AG20443 (cell line): ENCODE measurements at regions not wholly inside any gene's neighbourhood (a gene's known extent, or its start where the extent isn't known, plus 50 kb on each side); places are given as distances from the start of the nearest gene placed in this dataset.
A peak's percentile ranks its signal among the peaks of the same experiment; 100 is the strongest.

Source experiments
- DNase-seq: peaks from one replicate; pipeline ENCODE4 v3.0.0; 2012; ENCODE audit warnings: low spot score, mixed read lengths

DNA sequence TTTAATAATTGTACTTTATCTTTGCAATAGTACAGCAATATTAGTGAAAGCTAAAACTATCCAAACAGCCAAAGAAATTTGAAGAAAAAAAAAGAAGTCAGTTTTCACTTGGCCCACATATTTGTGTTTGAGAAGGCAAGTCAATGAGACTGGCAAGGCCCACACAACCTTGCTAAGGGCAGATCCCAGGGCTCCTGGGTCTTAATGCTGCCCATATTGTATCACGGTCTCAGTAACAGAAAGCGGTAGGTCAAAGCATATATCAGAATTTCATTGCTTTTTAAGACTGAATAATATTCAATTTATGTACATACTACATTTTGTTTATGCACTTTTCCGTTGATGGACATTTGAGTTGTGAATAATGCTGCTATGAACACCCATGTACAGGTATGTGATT, 262.0 kb upstream of the TOPAZ1 start:
- no peak for DNase-seq

DNA sequence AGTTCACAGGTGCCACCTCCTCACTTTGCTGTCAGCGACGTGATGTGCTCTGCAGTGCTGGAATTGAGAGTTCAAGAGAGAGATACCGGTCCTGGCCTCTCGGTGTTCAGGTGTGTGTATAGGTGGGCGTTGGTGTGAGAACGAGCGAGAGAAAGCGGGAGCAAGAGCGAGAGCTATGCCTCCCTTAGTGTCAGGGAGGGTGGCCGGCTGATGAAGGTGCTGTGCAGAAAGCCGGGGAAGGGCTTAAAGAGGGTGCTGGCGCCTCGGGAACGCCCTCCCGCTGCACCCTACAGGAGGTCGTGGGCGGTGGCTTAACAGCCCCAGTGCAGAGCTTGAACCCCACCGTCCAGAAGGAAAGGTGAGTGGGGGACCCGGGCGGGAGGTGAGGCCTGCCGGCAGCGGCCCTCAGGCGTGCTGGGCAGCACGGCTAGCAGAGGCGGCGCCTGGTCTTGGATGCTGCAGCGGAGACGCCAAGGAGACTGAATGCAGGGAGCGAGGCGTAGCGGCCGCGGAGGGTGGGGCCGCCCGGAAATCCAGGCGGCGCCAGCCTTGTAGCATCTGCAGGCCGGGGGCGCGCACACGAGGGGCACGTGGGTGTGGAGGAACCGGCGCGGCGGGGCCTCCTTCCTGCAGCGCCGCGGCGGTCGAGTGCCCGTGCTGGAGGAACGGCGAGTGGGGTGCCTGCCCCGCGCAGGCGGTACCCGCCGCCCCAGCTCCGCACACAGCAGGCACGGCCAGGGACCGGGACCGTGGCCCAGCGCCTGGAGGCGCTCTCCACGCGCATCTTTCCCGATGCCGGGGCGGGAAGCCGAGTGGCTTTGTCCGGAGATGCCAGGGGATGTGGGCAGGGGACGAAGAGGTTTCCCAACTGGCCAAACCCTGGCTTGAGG, 246.8 kb upstream of the TOPAZ1 start:
- DNase-seq, result peak; percentile 78

DNA sequence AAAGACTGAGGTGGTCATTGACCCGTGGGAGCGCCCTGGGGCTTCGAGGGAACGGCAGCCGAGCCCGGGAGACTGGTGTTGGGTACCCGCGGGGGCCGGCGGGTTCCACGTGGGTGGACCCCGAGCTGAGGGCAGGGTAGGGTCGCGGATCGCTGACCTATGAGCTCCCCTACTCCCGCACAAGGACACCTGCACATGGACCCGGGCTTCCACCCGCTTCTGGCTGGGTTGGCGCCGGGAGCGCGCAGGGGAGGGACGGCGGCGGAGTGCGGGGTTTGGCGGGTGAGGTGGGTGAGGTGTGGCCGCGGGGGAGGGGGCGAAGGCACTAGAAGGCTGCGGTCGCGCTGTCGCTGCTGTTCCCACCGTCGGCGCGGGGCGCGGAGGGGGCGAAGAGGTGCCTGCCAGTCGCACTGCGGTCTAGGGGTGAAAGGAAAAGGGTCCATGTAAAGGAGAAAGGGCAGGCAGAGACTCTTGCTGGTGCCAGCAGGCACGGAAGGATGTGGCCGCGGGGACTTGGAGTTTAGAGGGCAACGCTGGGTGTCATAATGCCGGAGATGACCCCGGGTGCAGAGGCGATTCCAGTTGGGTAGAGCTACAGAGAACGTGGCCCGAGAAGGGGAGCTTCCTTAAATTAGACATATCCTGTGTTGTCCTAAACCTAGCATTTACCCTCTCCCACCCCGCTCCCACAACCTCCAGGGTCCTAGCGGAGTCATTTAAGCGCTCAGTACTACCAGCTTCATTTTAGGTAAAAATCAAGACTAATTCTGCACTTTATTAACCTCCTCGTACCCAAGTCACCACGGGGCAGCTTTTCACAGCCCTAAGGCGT, 245.9 kb upstream of the TOPAZ1 start:
- no peak for DNase-seq

DNA sequence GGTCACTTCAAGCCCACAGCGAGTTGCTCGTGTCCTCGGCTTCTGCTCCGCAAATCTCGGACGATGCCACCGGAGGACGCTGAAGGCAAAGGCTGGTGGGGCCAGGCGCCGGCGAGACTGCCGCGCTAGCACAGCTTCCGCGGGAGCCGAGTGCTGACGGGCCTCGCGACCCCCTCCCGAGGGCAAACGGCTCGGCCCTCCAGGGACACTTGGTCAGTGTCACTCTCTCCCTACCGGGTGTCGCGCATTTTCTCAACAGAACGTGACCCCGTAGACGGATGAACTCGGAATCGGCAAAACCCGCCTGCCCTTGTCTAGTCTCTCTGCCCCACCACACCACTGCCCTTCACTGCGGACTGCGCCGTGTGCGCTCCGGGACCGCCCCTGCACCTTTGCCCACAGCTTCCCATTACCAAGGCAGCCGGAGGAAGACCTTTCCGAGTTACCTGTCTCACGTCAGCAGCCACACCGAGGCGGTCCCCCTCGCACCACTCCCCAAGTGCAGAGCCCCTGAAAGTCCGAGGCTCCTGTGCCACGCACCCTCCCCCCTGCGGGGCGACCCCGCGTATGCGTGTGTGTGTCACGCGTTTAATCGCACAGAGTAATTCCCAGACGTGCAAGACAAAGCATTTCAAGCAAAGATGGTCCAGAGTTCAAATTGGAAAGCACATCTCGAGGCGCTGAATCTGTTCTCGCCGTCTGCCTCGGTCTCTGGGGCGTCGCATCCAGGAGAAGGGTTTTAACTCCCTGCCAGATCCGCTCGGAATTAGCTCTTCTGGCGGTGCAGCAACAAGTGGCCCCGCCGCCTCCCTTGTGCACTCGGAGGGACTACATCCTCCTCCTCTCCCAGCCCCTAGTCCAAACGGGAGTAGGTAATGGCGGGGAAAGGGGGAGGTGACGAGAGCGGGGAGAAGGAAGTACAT, 245.0 kb upstream of the TOPAZ1 start:
- peak; percentile 64 for DNase-seq

DNA sequence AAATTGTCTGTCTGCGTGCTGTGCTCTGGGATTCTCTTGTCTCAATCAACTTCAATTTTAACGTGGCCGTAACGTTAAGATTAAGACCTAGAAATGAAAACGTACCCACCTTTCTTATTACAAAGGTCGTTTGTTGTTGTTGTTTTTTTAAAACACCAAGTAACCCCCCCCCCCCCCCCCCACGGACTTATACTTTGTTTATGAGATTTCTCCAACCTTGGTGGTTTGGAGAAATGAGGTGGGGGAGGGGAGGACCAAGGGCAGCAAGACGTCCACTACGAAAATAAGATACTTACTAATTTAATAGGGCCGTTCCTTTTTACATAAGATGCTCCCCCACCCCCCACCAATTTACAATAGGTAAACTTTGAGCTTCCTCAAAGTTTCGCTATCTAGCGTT, 244.4 kb upstream of the TOPAZ1 start:
- DNase-seq, result no peak

DNA sequence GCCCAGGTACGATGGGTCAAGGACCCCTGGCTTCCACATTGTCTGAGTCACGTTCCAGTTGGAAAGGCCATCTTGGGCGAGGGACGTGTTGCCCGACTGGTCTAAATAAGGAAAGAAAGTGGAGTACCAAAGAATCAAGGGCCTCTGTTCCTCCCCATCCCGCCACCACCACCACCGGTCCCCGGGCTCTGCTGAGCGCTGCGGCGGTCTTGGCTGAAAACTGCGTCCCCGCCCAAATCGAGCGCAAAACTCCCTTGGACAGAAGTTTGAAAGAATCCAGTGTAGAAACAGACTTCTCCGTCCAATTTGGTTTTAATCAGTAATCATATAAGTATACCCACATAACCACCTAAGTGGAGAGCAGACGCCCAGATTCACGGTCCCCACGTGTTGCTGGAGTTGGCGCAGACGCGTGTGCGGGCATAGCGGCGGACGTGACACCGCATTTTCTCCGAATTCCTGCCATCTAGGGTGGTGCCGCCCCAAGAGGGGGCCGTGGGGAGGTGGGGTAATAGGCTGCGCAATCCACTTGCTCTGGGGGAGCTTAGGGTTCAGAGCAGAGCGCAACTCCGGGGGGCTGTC, 243.8 kb upstream of the TOPAZ1 start:
- DNase-seq, result no peak

DNA sequence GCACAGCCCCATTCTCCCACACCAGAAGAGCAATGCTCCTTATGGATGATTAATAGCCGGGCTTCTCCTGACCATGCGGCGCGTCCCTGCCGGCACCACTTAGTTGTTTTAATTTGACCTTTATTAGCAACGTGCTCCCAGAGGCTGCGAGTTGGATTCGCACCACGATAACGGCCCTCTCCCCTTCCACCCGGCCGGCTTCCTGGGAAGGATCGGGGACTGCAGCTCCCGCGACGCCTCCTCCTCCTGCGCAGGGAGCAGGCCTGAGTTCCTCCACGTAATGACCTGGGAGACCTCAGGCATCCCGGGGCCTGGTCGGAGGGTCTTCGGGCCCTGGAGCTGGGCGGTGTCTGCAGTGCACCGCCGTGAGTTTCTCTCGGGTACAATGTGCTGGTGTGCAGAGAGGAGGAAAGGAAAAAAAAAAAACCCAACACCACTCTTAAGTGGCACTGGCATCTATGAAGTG, 243.3 kb upstream of the TOPAZ1 start:
- DNase-seq, result no peak

DNA sequence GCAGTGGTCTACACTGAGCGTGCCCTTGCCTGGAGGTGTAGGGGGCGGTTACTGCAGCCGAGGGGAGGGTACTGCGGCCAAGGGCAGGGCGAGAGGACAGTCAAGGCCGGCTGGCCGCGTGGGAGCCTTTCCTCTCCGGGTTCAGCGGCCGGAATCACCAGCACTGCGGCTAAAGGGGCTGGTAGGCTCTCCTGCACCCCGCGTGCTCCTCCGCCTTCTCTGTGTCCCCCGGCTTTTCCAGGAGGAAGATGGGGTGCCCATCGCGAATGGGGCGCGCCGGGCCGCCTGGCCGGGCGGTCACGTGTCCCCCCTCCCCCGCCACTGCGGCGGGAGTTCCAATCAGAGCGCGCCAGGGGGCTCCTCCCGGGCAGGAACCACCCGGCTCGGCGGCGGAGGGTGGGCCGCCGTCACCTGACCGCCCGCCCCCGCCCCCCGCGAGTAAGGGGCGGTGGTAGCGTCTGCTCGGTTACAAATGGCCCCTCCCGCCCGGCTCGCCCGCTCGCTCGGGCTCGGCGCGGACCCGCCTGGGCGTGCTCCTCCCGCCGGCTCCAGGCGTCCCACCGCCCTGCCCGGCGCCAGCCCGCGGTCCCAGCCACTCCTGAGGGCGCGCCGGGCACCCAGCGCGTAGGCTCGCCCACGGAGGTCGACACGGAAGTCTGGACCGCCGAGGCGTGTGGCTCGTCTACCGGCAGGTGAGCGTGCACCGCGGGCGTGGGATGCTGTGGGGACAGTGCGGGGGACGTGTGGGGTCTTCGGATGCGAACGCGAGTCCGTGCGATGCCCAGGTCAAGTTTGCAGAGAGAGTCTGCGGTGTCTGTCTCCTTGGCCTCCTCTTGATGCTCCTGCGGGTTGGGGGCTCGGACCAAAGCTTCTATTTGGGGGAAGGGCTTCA, 242.6 kb upstream of the TOPAZ1 start:
- DNase-seq, result peak; percentile 87

DNA sequence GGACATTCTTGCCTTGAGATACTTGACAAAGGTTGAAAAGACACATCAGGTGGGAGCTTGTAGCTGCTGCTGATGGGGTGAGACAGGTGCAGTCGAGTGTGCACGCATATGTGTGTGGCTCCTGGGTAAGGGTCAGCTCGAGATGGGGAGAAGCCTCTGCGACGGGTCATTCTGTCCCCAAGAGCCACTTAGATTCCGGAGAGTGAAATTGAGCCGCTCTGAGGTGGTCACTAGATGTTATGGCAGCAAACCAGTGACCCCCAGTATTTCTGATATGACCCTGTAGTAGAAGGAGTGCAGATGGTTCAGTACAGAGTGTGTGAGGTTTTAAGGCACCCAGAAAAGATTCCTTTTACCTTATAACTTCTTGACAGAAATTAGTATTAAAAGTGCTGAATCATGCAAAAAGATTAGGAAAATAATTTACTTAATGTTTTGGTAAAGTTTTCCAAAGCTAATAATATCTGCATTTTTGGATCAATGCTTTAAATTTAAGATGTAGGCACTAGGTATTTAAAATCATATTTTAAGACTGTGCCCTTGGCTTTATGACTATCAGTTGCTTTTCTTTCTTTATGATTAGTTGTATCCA, 241.9 kb upstream of the TOPAZ1 start:
- no peak for DNase-seq

DNA sequence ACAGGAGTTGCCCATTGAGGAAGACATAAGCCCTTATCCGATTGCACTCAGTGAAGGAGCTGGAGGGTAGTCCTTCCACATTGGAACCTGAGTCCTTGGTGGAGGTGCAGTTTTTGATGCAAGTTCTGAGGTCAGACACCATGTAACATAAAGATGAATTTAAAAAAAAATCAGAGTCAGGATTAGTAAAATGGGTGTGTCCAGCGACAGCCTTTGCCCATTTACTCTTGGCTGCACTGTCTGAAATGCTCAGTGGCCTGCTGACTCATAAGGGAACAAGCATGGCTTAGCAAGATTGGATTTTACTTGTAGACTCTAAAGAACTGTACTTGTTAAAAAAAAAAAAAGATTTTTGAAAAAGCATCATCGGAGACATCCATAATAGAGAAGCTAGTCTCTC, 241.1 kb upstream of the TOPAZ1 start:
- peak; percentile 72 for DNase-seq

DNA sequence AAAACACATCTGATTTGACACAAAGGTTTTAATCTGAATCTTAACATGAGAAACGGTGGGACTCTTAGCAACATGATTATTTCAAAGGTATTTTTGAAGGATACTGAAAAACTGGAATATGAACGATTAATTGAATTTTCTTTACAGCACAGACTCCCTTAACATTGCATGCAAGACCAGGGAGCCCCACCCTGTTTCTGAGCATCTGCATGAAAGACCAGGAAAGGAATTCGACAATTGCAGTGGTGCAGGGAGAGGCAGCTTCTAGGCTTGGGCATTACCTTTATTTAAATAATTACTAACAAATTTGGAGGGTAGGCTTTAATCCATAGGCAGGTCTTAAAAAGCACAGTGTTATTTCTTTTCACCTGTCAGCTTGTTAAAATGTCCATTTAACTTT, 240.6 kb upstream of the TOPAZ1 start:
- peak; percentile 44 for DNase-seq

DNA sequence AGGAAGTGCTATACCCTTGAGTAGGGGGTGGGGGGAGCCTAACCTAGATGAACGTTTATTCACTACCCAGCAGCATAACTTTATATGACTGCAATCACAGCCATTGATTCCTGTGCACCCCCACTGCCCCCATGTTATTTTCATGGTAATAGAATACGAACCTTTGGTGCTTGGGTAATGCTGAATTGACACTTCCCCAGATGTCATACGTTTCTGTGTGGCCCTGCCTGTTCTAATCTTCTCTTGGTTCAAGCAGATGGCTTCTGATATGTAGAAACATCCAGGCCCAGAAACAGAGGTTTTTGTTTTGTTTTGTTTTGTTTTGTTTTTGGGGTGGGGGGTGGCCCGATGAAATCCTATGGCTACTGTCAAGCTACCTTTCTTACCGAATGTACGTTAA, 237.9 kb upstream of the TOPAZ1 start:
- DNase-seq, result no peak

DNA sequence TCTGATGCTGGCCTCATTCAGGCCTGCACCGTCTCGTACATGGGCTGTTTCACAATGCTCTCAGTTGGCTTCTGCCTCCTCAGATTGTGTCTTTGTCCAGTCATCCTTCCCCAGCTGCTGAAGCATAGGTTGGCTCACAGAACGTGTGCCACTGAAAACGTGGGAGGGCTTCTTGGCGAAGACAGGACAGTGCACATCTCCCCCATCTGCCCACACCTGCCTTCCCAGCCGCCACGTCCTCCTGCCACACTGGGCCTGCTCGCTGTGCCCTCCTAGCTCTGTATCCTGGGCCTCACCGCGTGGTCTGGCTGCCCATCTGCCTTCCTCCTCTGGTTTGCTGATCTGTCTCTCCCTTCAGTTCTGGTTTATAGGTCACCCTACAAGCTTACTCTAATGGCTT, 230.0 kb upstream of the TOPAZ1 start:
- DNase-seq, result no peak

DNA sequence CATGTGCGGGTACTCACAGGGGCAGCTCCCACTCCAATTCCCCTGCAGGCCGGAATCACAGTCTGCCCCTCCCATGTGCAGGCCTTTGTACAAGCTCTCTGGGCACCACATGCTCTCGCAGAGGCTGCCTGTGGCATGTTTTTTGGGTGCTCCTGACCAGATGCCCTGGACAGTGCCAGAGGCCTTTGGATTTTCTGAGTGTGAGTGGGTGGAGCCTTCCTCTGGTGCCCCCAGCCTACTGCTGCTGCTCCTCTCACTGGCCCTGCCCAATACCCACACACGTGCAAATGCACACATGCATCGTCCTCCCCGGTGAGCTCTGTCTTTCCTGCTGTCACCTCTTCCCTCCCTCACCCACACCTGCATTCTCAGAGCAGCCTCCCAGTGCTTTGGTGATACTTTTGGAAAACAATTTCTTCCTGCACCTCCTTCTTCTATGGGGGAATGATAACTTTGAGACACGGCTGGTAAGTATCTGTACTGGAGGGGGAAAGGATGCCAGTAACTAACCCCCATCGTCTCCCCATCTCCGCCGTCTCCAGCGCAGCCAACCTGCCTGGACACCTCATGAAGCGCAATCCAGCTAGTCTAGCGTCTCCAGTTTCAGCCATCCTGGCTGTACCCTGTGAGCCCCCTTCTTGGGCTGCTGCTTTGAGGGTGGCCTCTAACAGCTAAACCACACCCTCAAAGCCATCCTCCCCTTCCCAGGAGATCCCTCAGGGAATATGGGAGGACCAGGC, 229.4 kb upstream of the TOPAZ1 start:
- no peak for DNase-seq

DNA sequence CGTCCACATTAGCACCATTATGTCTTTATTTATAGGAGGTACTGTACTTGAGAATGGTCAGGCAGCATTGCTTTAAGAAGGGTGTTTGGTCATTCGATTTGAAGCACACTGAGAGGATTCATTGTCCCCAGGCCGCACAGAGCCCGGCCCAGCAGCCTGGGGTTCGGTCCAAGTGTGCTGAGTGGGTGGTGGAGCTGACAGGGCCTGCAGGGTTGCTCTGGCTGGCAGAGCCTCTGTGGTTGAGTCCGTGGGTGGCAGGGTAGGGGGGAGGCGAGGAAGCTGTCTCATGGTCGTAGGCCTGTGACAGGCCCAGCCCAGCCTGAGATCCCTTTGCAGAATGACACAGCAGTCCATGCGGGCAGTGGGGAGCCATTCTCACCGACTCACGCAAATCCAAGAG, 227.7 kb upstream of the TOPAZ1 start:
- DNase-seq, result no peak

DNA sequence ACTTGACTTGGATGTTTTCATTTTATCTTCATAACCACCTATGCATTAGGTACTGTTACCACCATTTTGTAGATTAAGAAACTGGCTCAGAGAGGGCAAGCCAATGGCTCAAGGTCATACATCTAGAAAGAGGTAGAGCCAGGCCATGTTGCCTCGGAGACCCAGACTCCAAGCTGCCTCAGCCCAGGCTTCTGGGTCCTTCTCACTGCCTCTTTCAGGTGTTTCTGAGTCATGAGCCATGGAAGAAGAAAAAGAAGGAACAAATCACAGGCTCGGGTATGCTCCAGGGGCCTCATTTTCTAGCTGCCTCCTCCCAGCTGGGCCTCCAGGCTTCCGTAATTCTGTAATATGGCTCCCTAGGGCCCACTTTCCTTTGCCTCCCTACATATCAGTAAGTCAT, 226.5 kb upstream of the TOPAZ1 start:
- no peak for DNase-seq

DNA sequence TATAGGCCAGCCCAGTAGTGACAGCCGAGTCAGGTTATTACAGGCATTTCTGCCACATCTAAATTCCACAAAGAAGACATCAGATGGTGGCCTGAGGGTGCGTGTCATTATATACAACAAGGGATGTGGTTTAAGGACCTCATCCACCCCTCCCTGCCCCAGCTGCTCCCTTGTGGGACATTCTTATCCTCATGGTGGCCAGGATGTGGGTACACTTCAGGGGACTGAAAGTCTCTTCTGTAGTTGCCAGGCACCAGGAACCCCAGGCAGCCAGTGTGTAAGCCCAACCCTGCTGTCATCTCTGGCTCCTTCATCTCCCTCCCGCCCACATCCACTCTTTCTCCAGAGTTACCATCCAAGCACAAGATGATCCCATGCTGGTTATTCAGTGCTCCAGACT, 224.9 kb upstream of the TOPAZ1 start:
- no peak for DNase-seq

DNA sequence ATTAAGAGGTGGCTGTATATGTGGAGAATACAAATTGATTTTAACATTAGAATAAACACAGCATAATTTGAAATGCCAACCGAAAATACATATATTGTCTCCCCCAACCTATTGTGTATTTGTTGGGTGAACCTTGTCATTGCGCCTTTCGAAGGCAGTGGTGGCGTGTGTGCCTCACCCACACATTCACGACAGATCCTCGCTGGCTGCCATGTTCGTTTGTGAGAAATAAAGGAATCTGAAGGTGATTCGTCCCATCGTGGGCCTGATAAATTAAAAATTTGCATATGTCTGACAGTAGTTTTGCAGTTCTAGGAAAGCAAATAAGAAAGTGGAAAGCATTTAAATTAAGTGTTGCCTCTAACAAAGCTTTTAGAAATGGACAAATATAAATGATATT, 222.8 kb upstream of the TOPAZ1 start:
- DNase-seq, result no peak

DNA sequence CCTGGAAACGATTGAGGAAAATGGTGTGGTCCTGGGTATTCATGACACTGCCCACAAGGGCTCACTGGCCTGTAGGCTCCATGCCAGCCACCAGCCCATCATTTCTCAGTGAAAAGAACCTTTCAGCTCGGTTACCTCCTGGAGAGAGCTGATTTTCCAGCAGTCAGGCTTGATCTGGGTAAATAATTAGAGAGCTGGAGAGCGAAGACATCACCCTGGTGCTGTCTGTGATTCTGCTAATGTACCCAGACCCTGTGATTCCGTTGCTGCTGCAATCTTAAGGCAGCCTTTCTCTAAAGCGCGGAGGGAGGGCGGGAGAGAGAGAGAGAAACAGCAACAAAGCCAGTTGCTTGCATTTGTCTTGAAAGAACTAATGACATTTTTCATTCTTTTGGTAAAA, 221.9 kb upstream of the TOPAZ1 start:
- no peak for DNase-seq

DNA sequence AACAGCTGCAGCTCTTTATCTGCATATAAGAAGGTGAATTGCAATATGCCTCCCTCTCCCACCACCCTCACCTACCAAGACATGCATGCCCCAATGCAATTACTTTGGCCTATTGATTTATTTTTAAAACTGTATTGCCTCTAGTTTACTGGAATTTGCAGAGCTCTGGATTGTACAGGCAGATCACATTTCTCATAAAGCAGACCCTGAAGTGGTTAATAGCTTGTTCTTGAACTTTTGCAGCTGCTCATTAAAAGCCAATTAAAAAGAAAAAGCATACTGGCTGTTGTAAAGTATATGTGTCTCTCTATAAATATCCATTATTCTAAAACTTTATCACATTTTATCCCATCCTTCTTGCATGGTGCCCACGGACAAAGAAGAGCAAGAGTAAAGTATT, 221.5 kb upstream of the TOPAZ1 start:
- no peak for DNase-seq
